ENCODE measurements at regions not wholly inside any gene's neighbourhood (a gene's known extent, or its start where the extent isn't known, plus 50 kb on each side); places are given as distances from the start of the nearest gene placed in this dataset.

DNA sequence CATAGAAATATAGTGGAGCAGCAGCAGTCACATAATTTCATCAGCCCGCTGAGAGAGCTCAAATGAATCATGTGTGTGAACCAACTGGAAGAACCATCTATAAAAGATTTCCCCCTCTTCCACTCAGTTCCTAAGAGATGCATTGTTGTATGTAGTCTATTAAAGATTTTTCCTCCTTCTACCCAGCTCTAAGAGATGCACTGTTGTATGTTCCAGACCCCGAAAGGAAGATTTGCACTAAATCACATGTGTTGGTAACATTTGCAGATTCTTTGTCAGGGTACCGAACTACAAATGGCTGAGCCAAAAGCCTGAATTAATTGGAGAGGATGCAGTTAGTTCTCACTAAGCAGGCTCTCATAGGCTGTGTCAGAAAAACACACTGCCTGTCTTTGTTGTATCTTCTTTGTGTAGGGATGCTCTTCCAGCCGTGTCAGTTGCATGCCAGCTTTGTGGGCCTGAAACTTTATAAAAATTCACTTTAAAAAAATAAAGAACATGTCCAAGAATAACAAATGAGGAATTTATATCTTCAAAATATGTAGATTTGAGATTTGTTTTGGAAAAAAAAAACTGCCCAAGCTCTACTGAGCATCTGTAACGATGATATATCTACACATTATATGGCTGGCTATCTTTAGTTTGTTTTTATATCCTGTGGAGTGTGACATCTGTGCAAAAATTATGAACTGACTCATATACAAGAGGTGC, 223.1 kb downstream of the MZT1 start:
- no peak for TF ChIP-seq CTCF (conservative IDR thresholded peaks at IDR 0.05; ENCODE audit: low read depth, low read length)
- no peak overlapping the region for H3K9ac ChIP-seq

GRCh38 chr13:72500851-72501250, 226.6 kb downstream of the MZT1 start:
- no peaks in the 10 kb centered on the region for H3K79me2 ChIP-seq (ENCODE audit: insufficient read depth, low read depth)
- H3K9ac ChIP-seq = no peak overlapping the region
- no peaks in the 10 kb centered on the region for H3K4me1 ChIP-seq (ENCODE audit: low read depth, poor library complexity, severe bottlenecking)
- no peak overlapping the region for H3K4me3 ChIP-seq (IDR thresholded peaks at IDR 0.05; ENCODE audit: insufficient read depth, low read depth, low read length)
- TF ChIP-seq CTCF (conservative IDR thresholded peaks at IDR 0.05; ENCODE audit: low read depth, low read length) = no peak
- H3K36me3 ChIP-seq (ENCODE audit: insufficient read depth) = no peaks in the 10 kb centered on the region
- no peaks in the 10 kb centered on the region for H3K27me3 ChIP-seq (ENCODE audit: insufficient read depth, low read depth)
- no peak overlapping the region for H3K4me2 ChIP-seq
- H4K20me1 ChIP-seq (ENCODE audit: insufficient read depth) = no peaks in the 10 kb centered on the region
- H2AFZ ChIP-seq (ENCODE audit: low read depth) = no peak overlapping the region
- no peak overlapping the region for H3K27ac ChIP-seq

More for the DNA sequence above, 223.1 kb downstream of the MZT1 start:
- no peaks in the 10 kb centered on the region for H3K27me3 ChIP-seq (ENCODE audit: insufficient read depth, low read depth)
- H3K4me3 ChIP-seq (IDR thresholded peaks at IDR 0.05; ENCODE audit: insufficient read depth, low read depth, low read length) = no peak overlapping the region
- no peaks in the 10 kb centered on the region for H3K36me3 ChIP-seq (ENCODE audit: insufficient read depth)
- no peaks in the 10 kb centered on the region for H3K4me1 ChIP-seq (ENCODE audit: low read depth, poor library complexity, severe bottlenecking)
- H3K4me2 ChIP-seq = no peak overlapping the region
- no peaks in the 10 kb centered on the region for H3K79me2 ChIP-seq (ENCODE audit: insufficient read depth, low read depth)
- no peak overlapping the region for H3K27ac ChIP-seq
- H2AFZ ChIP-seq (ENCODE audit: low read depth) = no peak overlapping the region
- H4K20me1 ChIP-seq (ENCODE audit: insufficient read depth) = no peaks in the 10 kb centered on the region

DNA sequence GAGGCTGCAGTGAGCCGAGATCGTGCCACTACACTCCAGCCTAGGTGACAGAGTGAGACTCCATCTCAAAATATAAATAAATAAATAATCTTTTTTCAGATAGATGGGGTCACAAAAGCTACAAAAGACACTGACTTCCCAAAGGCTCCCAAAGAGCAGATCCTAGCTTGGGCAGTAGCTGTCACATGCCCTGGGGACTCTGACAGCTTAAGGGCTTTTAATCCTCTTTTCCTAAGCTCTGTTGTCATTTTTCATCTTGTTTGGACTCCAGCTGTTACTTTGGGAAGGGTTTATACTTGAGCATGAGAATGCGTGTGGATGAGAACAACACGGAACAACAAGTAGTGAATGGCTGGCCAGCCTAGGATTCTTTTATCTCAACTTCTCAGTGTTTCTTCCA, 231.7 kb downstream of the MZT1 start:
- TF ChIP-seq CTCF (conservative IDR thresholded peaks at IDR 0.05; ENCODE audit: low read depth, low read length) = no peak
- H3K27me3 ChIP-seq (ENCODE audit: insufficient read depth, low read depth) = no peaks in the 10 kb centered on the region
- no peaks in the 10 kb centered on the region for H4K20me1 ChIP-seq (ENCODE audit: insufficient read depth)
- no peaks in the 10 kb centered on the region for H3K4me1 ChIP-seq (ENCODE audit: low read depth, poor library complexity, severe bottlenecking)
- no peak overlapping the region for H3K4me3 ChIP-seq (IDR thresholded peaks at IDR 0.05; ENCODE audit: insufficient read depth, low read depth, low read length)
- H2AFZ ChIP-seq (ENCODE audit: low read depth) = no peak overlapping the region
- H3K4me2 ChIP-seq = no peak overlapping the region
- no peak overlapping the region for H3K27ac ChIP-seq
- no peak overlapping the region for H3K9ac ChIP-seq
- no peaks in the 10 kb centered on the region for H3K36me3 ChIP-seq (ENCODE audit: insufficient read depth)
- H3K79me2 ChIP-seq (ENCODE audit: insufficient read depth, low read depth) = no peaks in the 10 kb centered on the region

GRCh38 chr13:72489751-72490150, 237.7 kb downstream of the MZT1 start:
- Histone ChIP-seq H3K4me1 (ENCODE audit: low read depth, poor library complexity, severe bottlenecking) (no peaks in the 10 kb centered on the region), H3K27ac (no peak overlapping the region), H4K20me1 (ENCODE audit: insufficient read depth) (no peaks in the 10 kb centered on the region), H3K79me2 (ENCODE audit: insufficient read depth, low read depth) (no peaks in the 10 kb centered on the region), H3K36me3 (ENCODE audit: insufficient read depth) (no peaks in the 10 kb centered on the region), H3K4me3 (IDR thresholded peaks at IDR 0.05; ENCODE audit: insufficient read depth, low read depth, low read length) (no peak overlapping the region), H3K4me2 (no peak overlapping the region), H2AFZ (ENCODE audit: low read depth) (no peak overlapping the region), H3K27me3 (ENCODE audit: insufficient read depth, low read depth) (no peaks in the 10 kb centered on the region), H3K9ac (no peak overlapping the region)
- no peak for TF ChIP-seq CTCF (conservative IDR thresholded peaks at IDR 0.05; ENCODE audit: low read depth, low read length)
